HEK293T (cell line): ENCODE measurements at regions not wholly inside any gene's neighbourhood (a gene's known extent, or its start where the extent isn't known, plus 50 kb on each side); places are given as distances from the start of the nearest gene placed in this dataset.

Experiments
- ELF4 ChIP-seq: fragments of 450-650 bp; IDR thresholded peaks from 2 replicates; pipeline ENCODE4 v1.6.1; 2017; ENCODE audit warnings: antibody characterized with exemption
- FOXM1 ChIP-seq: fragments of 450-650 bp; IDR thresholded peaks from 2 replicates; pipeline ENCODE4 v1.6.1; 2017; ENCODE audit warnings: mild to moderate bottlenecking, borderline replicate concordance
- TF ChIP-seq, protein P1 (sequence below): fragments of 450-650 bp; IDR thresholded peaks from 2 replicates; pipeline ENCODE4 v1.6.1; 2016

DNA sequence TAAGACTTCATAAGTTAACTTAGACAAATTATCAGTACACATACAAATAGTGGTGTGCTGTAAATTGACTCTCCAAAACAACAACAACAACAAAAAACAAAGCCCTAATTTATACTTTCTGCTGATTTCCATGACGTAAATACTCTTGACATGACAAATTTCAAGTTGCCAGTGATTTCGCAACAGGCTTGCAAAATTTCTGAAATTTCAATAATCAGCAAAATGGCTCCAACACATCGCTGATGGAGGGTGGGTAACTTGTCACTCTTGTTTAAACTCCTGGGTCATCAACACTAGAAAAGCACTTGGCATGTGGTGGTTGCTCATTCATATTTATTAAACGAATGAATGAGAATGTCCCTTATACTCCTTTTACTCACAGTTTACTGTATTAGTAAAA lies 205.2 kb upstream of the SATB1 start:
- TF ChIP-seq ELF4 (no peak), FOXM1 (no peak)
- TF ChIP-seq, protein P1, sequence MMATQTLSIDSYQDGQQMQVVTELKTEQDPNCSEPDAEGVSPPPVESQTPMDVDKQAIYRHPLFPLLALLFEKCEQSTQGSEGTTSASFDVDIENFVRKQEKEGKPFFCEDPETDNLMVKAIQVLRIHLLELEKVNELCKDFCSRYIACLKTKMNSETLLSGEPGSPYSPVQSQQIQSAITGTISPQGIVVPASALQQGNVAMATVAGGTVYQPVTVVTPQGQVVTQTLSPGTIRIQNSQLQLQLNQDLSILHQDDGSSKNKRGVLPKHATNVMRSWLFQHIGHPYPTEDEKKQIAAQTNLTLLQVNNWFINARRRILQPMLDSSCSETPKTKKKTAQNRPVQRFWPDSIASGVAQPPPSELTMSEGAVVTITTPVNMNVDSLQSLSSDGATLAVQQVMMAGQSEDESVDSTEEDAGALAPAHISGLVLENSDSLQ = no peak
